SK-N-SH (cell line): ENCODE measurements at regions not wholly inside any gene's neighbourhood (a gene's known extent, or its start where the extent isn't known, plus 50 kb on each side); places are given as distances from the start of the nearest gene placed in this dataset.

Experiments
- GABPA ChIP-seq: IDR thresholded peaks from 2 replicates; pipeline ENCODE4 v1.4.0; 2012; ENCODE audit warnings: low read depth, mild to moderate bottlenecking
- JUND ChIP-seq: IDR thresholded peaks from 2 replicates; pipeline ENCODE4 v1.4.0; 2012
- MXI1 ChIP-seq: IDR thresholded peaks from 2 replicates; pipeline ENCODE4 v1.6.1; 2012; ENCODE audit warnings: mild to moderate bottlenecking, low read depth, low read length, improper control_type of control experiment
- NRF1 ChIP-seq: IDR thresholded peaks from 2 replicates; pipeline ENCODE4 v1.6.1; 2012; ENCODE audit warnings: low read depth, mild to moderate bottlenecking, low read length
- POLR2AphosphoS5 ChIP-seq: IDR thresholded peaks from 2 replicates; pipeline ENCODE4 v1.6.1; 2012; ENCODE audit warnings: low read depth, low read length
- RFX5 ChIP-seq: IDR thresholded peaks from 2 replicates; pipeline ENCODE4 v1.6.1; 2012; ENCODE audit warnings: mild to moderate bottlenecking, improper control_type of control experiment, low read length
- SIN3A ChIP-seq: IDR thresholded peaks from 2 replicates; pipeline ENCODE4 v1.6.1; 2012; ENCODE audit warnings: low read depth, mild to moderate bottlenecking, low read length, moderate library complexity, borderline replicate concordance
- SMC3 ChIP-seq: IDR thresholded peaks from 2 replicates; pipeline ENCODE4 v1.6.1; 2012; ENCODE audit warnings: low read depth, low read length, improper control_type of control experiment
- TAF1 ChIP-seq: IDR thresholded peaks from 2 replicates; pipeline ENCODE4 v1.6.1; 2012; ENCODE audit warnings: low read depth, mild to moderate bottlenecking, low read length, moderate library complexity, borderline replicate concordance
- TF ChIP-seq, protein P1 (sequence below): fragments of 200-600 bp; sonication (generic); IDR thresholded peaks from 2 replicates; pipeline ENCODE4 v1.6.1; 2017; ENCODE audit warnings: antibody characterized with exemption, mild to moderate bottlenecking, moderate library complexity
- TF ChIP-seq, protein P2 (sequence below): IDR thresholded peaks from 2 replicates; pipeline ENCODE4 v1.4.0; 2012; ENCODE audit warnings: low read depth, borderline replicate concordance
- TF ChIP-seq, protein P3 (sequence below): IDR thresholded peaks from 2 replicates; pipeline ENCODE4 v1.4.0; 2012; ENCODE audit warnings: low read depth, borderline replicate concordance
- TF ChIP-seq, protein P4 (sequence below): fragments of 150-350 bp; IDR thresholded peaks from 2 replicates; pipeline ENCODE4 v1.6.1; 2017; ENCODE audit warnings: antibody characterized with exemption, low read length, low read depth, borderline replicate concordance
- TF ChIP-seq, protein P5 (sequence below): IDR thresholded peaks from 2 replicates; pipeline ENCODE4 v1.6.1; 2012; ENCODE audit warnings: mild to moderate bottlenecking, low read depth, low read length, moderate library complexity

DNA sequence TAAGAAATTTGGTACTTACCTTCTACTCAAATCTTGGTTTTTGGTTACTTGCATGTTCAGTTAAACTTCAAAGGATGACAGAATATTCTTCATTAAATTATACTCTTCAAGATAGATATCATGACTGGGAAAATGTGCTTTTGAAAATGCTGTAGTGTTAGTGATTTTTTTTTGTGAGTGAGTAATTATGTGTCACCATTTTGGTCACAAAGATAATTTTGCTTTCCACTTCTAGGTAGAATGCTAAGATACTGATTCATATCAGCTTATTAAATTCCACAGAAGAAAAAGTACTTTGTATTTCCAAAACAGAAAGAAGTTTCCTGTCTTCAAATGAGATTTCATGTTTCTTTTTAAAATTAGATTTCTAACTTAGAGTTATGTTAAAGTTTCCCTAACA lies 61.2 kb downstream of the ATXN7L3B start:
- TF ChIP-seq, protein P1, sequence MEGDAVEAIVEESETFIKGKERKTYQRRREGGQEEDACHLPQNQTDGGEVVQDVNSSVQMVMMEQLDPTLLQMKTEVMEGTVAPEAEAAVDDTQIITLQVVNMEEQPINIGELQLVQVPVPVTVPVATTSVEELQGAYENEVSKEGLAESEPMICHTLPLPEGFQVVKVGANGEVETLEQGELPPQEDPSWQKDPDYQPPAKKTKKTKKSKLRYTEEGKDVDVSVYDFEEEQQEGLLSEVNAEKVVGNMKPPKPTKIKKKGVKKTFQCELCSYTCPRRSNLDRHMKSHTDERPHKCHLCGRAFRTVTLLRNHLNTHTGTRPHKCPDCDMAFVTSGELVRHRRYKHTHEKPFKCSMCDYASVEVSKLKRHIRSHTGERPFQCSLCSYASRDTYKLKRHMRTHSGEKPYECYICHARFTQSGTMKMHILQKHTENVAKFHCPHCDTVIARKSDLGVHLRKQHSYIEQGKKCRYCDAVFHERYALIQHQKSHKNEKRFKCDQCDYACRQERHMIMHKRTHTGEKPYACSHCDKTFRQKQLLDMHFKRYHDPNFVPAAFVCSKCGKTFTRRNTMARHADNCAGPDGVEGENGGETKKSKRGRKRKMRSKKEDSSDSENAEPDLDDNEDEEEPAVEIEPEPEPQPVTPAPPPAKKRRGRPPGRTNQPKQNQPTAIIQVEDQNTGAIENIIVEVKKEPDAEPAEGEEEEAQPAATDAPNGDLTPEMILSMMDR, result no peak
- TF ChIP-seq SIN3A (no peak), TAF1 (no peak), NRF1 (no peak), GABPA (no peak), POLR2AphosphoS5 (no peak), RFX5 (no peak), SMC3 (no peak), MXI1 (no peak), JUND (no peak)
- TF ChIP-seq, protein P2, sequence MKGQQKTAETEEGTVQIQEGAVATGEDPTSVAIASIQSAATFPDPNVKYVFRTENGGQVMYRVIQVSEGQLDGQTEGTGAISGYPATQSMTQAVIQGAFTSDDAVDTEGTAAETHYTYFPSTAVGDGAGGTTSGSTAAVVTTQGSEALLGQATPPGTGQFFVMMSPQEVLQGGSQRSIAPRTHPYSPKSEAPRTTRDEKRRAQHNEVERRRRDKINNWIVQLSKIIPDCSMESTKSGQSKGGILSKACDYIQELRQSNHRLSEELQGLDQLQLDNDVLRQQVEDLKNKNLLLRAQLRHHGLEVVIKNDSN, result no peak
- TF ChIP-seq, protein P3, sequence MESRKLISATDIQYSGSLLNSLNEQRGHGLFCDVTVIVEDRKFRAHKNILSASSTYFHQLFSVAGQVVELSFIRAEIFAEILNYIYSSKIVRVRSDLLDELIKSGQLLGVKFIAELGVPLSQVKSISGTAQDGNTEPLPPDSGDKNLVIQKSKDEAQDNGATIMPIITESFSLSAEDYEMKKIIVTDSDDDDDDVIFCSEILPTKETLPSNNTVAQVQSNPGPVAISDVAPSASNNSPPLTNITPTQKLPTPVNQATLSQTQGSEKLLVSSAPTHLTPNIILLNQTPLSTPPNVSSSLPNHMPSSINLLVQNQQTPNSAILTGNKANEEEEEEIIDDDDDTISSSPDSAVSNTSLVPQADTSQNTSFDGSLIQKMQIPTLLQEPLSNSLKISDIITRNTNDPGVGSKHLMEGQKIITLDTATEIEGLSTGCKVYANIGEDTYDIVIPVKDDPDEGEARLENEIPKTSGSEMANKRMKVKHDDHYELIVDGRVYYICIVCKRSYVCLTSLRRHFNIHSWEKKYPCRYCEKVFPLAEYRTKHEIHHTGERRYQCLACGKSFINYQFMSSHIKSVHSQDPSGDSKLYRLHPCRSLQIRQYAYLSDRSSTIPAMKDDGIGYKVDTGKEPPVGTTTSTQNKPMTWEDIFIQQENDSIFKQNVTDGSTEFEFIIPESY, result no peak
- TF ChIP-seq, protein P4, sequence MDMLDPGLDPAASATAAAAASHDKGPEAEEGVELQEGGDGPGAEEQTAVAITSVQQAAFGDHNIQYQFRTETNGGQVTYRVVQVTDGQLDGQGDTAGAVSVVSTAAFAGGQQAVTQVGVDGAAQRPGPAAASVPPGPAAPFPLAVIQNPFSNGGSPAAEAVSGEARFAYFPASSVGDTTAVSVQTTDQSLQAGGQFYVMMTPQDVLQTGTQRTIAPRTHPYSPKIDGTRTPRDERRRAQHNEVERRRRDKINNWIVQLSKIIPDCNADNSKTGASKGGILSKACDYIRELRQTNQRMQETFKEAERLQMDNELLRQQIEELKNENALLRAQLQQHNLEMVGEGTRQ, result no peak
- TF ChIP-seq, protein P5, sequence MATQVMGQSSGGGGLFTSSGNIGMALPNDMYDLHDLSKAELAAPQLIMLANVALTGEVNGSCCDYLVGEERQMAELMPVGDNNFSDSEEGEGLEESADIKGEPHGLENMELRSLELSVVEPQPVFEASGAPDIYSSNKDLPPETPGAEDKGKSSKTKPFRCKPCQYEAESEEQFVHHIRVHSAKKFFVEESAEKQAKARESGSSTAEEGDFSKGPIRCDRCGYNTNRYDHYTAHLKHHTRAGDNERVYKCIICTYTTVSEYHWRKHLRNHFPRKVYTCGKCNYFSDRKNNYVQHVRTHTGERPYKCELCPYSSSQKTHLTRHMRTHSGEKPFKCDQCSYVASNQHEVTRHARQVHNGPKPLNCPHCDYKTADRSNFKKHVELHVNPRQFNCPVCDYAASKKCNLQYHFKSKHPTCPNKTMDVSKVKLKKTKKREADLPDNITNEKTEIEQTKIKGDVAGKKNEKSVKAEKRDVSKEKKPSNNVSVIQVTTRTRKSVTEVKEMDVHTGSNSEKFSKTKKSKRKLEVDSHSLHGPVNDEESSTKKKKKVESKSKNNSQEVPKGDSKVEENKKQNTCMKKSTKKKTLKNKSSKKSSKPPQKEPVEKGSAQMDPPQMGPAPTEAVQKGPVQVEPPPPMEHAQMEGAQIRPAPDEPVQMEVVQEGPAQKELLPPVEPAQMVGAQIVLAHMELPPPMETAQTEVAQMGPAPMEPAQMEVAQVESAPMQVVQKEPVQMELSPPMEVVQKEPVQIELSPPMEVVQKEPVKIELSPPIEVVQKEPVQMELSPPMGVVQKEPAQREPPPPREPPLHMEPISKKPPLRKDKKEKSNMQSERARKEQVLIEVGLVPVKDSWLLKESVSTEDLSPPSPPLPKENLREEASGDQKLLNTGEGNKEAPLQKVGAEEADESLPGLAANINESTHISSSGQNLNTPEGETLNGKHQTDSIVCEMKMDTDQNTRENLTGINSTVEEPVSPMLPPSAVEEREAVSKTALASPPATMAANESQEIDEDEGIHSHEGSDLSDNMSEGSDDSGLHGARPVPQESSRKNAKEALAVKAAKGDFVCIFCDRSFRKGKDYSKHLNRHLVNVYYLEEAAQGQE, result no peak
